ENCODE measurements at regions not wholly inside any gene's neighbourhood (a gene's known extent, or its start where the extent isn't known, plus 50 kb on each side); places are given as distances from the start of the nearest gene placed in this dataset.
"Not testable (repeated sequence)": the region's sequence is repeated elsewhere in the genome, so short reads cannot be mapped to it uniquely, and the experiment has no call there.

- not testable (repeated sequence) for TF ChIP-seq JUND (IDR thresholded peaks at IDR 0.05; ENCODE audit: low read length); BRCA1 (IDR thresholded peaks at IDR 0.05; ENCODE audit: low read depth, low read length); CTCF (IDR thresholded peaks at IDR 0.05; ENCODE audit: control extremely low read depth in 1 of 3, insufficient read depth in 1 of 3, low read depth in 1 of 3, low read length in 3 of 3); NRF1 (IDR thresholded peaks at IDR 0.05; ENCODE audit: low read depth, low read length); EP300 (IDR thresholded peaks at IDR 0.05; ENCODE audit: borderline replicate concordance in 1 of 2, low read depth in 2 of 2, low read length in 2 of 2); POLR2AphosphoS5 (IDR thresholded peaks at IDR 0.05; ENCODE audit: low read depth, low read length); ZNF274 (IDR thresholded peaks at IDR 0.05; ENCODE audit: borderline replicate concordance, extremely low read depth, low read length); TEAD4 (IDR thresholded peaks at IDR 0.05; ENCODE audit: low read depth, low read length); JUN (IDR thresholded peaks at IDR 0.05; ENCODE audit: low read depth, low read length); USF2 (IDR thresholded peaks at IDR 0.05; ENCODE audit: low read length); SP2 (IDR thresholded peaks at IDR 0.05; ENCODE audit: low read length); PHF8 (conservative IDR thresholded peaks at IDR 0.05; ENCODE audit: low read depth, low read length); CBX8 (IDR thresholded peaks at IDR 0.05; ENCODE audit: borderline replicate concordance, low read depth, low read length); MAX (IDR thresholded peaks at IDR 0.05)
Measured at GRCh38 chr15:44870125-44870524, 86.4 kb upstream of the TERB2 start.

All from H1 (cell line).